K562 (cell line): ENCODE measurements at regions not wholly inside any gene's neighbourhood (a gene's known extent, or its start where the extent isn't known, plus 50 kb on each side); places are given as distances from the start of the nearest gene placed in this dataset.

Experiments
- PHF21A ChIP-seq: fragments of 450-650 bp; IDR thresholded peaks from 2 replicates; pipeline ENCODE4 v1.6.1; 2017; ENCODE audit warnings: low read depth, borderline replicate concordance
- ZNF165 ChIP-seq: fragments of 250-450 bp; sonication (Bioruptor Pico); IDR thresholded peaks from 2 replicates; pipeline ENCODE4 v1.4.0; 2020; ENCODE audit warnings: borderline replicate concordance
- ZNF586 ChIP-seq: fragments of 450-650 bp; formaldehyde crosslinking; conservative IDR thresholded peaks from 2 replicates; pipeline ENCODE4 v1.4.0; 2020; ENCODE audit warnings: mild to moderate bottlenecking, moderate library complexity

DNA sequence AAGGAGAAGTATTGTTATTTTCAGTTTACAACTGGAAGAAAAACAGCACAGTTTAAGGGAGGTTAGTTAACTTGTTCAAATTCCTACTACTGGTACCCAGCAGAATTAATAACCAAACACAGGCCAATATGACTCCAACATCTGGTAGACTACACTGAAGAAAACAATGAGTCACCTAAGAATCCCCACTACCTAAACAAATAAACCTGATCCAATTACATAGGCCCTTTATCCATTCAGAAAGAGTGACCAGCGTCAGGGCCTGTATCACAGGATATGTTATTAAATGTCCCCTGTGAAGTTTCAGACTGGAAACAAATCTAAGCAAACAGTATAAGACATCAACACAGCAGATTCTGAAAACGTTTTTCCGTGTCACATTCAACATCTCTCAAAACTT, 492.5 kb upstream of the INTU start:
- TF ChIP-seq PHF21A (no peak), ZNF586 (CRISPR knock-in tag) (no peak), ZNF165 (CRISPR knock-in tag) (no peak)
